IPS-20b (cell line): ENCODE measurements at regions not wholly inside any gene's neighbourhood (a gene's known extent, or its start where the extent isn't known, plus 50 kb on each side); places are given as distances from the start of the nearest gene placed in this dataset.

ENCODE experiments used
- H3K27ac ChIP-seq: one replicate; pipeline ENCODE4 v1.5.1; 2013; ENCODE audit warnings: low read length
- H3K27me3 ChIP-seq: 2 replicates; pipeline ENCODE4 v1.6.1; 2013; ENCODE audit warnings: mild to moderate bottlenecking, low read length, inconsistent platforms; ENCODE audit not compliant: insufficient read depth
- H3K36me3 ChIP-seq: 2 replicates; pipeline ENCODE4 v1.6.1; 2013; ENCODE audit warnings: low read depth, mild to moderate bottlenecking, inconsistent platforms, low read length, moderate library complexity; ENCODE audit not compliant: insufficient read depth
- H3K4me1 ChIP-seq: 2 replicates; pipeline ENCODE4 v1.6.1; 2013; ENCODE audit warnings: mild to moderate bottlenecking, control low read depth, inconsistent platforms, low read length, moderate library complexity; ENCODE audit not compliant: insufficient read depth
- H3K4me3 ChIP-seq: 2 replicates; pipeline ENCODE4 v1.5.1; 2013; ENCODE audit warnings: mild to moderate bottlenecking, low read length, inconsistent platforms
- H3K9ac ChIP-seq: 2 replicates; pipeline ENCODE4 v1.6.1; 2013; ENCODE audit warnings: low read depth, mild to moderate bottlenecking, inconsistent platforms, low read length, moderate library complexity
- H3K9me3 ChIP-seq: 2 replicates; pipeline ENCODE4 v1.6.1; 2013; ENCODE audit warnings: mild to moderate bottlenecking, low read depth, low read length, inconsistent platforms; ENCODE audit not compliant: insufficient read depth

GRCh38 chr6:156582509-156582992 lies 194.6 kb upstream of the ARID1B start:
- peaks cover 14% of the 10 kb centered on the region for H3K9me3 ChIP-seq
- no peak overlapping the region for H3K27ac ChIP-seq
- H3K4me3 ChIP-seq = no peak overlapping the region
- H3K9ac ChIP-seq = no peak overlapping the region
- no peaks in the 10 kb centered on the region for H3K36me3 ChIP-seq
- H3K27me3 ChIP-seq = no peaks in the 10 kb centered on the region
- no peaks in the 10 kb centered on the region for H3K4me1 ChIP-seq

GRCh38 chr6:156579564-156579963 lies 197.6 kb upstream of the ARID1B start:
- Histone ChIP-seq H3K27ac (no peak overlapping the region), H3K9me3 (peaks cover 20% of the 10 kb centered on the region; the same call in 1 of the 2 replicates), H3K36me3 (no peaks in the 10 kb centered on the region), H3K4me1 (no peaks in the 10 kb centered on the region), H3K27me3 (no peaks in the 10 kb centered on the region), H3K9ac (no peak overlapping the region), H3K4me3 (no peak overlapping the region)

- H3K4me3 ChIP-seq = no peak overlapping the region
- no peak overlapping the region for H3K9ac ChIP-seq
- peaks cover 20% of the 10 kb centered on the region; the same call in 1 of the 2 replicates for H3K9me3 ChIP-seq
- no peak overlapping the region for H3K27ac ChIP-seq
- no peaks in the 10 kb centered on the region for H3K27me3 ChIP-seq
- H3K36me3 ChIP-seq = no peaks in the 10 kb centered on the region
- H3K4me1 ChIP-seq = no peaks in the 10 kb centered on the region
Observed at GRCh38 chr6:156577749-156578148, 199.4 kb upstream of the ARID1B start.

- H3K9ac ChIP-seq = no peak overlapping the region
- H3K27me3 ChIP-seq = no peaks in the 10 kb centered on the region
- no peaks in the 10 kb centered on the region for H3K4me1 ChIP-seq
- no peak overlapping the region for H3K27ac ChIP-seq
- no peaks in the 10 kb centered on the region for H3K36me3 ChIP-seq
- H3K9me3 ChIP-seq = peaks cover 20% of the 10 kb centered on the region; the same call in 1 of the 2 replicates
- H3K4me3 ChIP-seq = no peak overlapping the region
Observed at GRCh38 chr6:156575361-156575760, 201.8 kb upstream of the ARID1B start.

- no peaks in the 10 kb centered on the region for H3K4me1 ChIP-seq
- H3K9me3 ChIP-seq = peaks cover 9% of the 10 kb centered on the region; the same call in 1 of the 2 replicates
- no peak overlapping the region for H3K27ac ChIP-seq
- H3K4me3 ChIP-seq = no peak overlapping the region
- H3K36me3 ChIP-seq = no peaks in the 10 kb centered on the region
- H3K27me3 ChIP-seq = no peaks in the 10 kb centered on the region
- no peak overlapping the region for H3K9ac ChIP-seq
Observed at GRCh38 chr6:156564807-156565149, 212.4 kb upstream of the ARID1B start.

- peaks cover 9% of the 10 kb centered on the region; the same call in 1 of the 2 replicates for H3K9me3 ChIP-seq
- H3K27me3 ChIP-seq = no peaks in the 10 kb centered on the region
- no peak overlapping the region for H3K4me3 ChIP-seq
- H3K27ac ChIP-seq = no peak overlapping the region
- H3K9ac ChIP-seq = no peak overlapping the region
- no peaks in the 10 kb centered on the region for H3K36me3 ChIP-seq
- no peaks in the 10 kb centered on the region for H3K4me1 ChIP-seq
Observed at GRCh38 chr6:156564127-156564806, 212.9 kb upstream of the ARID1B start.

GRCh38 chr6:156563714-156564113 lies 213.5 kb upstream of the ARID1B start:
- Histone ChIP-seq H3K9ac (no peak overlapping the region), H3K9me3 (peaks cover 9% of the 10 kb centered on the region; the same call in 1 of the 2 replicates), H3K27me3 (no peaks in the 10 kb centered on the region), H3K4me3 (no peak overlapping the region), H3K4me1 (no peaks in the 10 kb centered on the region), H3K27ac (no peak overlapping the region), H3K36me3 (no peaks in the 10 kb centered on the region)

GRCh38 chr6:156562636-156563035 lies 214.5 kb upstream of the ARID1B start:
- peaks cover 9% of the 10 kb centered on the region; the same call in 1 of the 2 replicates for H3K9me3 ChIP-seq
- H3K9ac ChIP-seq = no peak overlapping the region
- H3K4me3 ChIP-seq = no peak overlapping the region
- no peaks in the 10 kb centered on the region for H3K27me3 ChIP-seq
- no peak overlapping the region for H3K27ac ChIP-seq
- H3K36me3 ChIP-seq = no peaks in the 10 kb centered on the region
- no peaks in the 10 kb centered on the region for H3K4me1 ChIP-seq

- Histone ChIP-seq H3K4me1 (no peaks in the 10 kb centered on the region), H3K9me3 (peaks cover 9% of the 10 kb centered on the region; the same call in 1 of the 2 replicates), H3K27ac (no peak overlapping the region), H3K4me3 (no peak overlapping the region), H3K27me3 (no peaks in the 10 kb centered on the region), H3K36me3 (no peaks in the 10 kb centered on the region), H3K9ac (no peak overlapping the region)
Observed at GRCh38 chr6:156562019-156562418, 215.2 kb upstream of the ARID1B start.

- H3K4me1 ChIP-seq = no peaks in the 10 kb centered on the region
- H3K9ac ChIP-seq = no peak overlapping the region
- peaks cover 9% of the 10 kb centered on the region; the same call in 1 of the 2 replicates for H3K9me3 ChIP-seq
- H3K36me3 ChIP-seq = no peaks in the 10 kb centered on the region
- no peaks in the 10 kb centered on the region for H3K27me3 ChIP-seq
- H3K27ac ChIP-seq = no peak overlapping the region
- no peak overlapping the region for H3K4me3 ChIP-seq
Observed at GRCh38 chr6:156560476-156560875, 216.7 kb upstream of the ARID1B start.

GRCh38 chr6:156559162-156559690 lies 218.0 kb upstream of the ARID1B start:
- Histone ChIP-seq H3K9me3 (peaks cover 9% of the 10 kb centered on the region; the same call in 1 of the 2 replicates), H3K36me3 (no peaks in the 10 kb centered on the region), H3K27ac (no peak overlapping the region), H3K4me1 (no peaks in the 10 kb centered on the region), H3K27me3 (no peaks in the 10 kb centered on the region), H3K9ac (no peak overlapping the region), H3K4me3 (no peak overlapping the region)

- Histone ChIP-seq H3K9ac (no peak overlapping the region), H3K4me1 (no peaks in the 10 kb centered on the region), H3K9me3 (peaks cover 9% of the 10 kb centered on the region; the same call in 1 of the 2 replicates), H3K36me3 (no peaks in the 10 kb centered on the region), H3K27ac (no peak overlapping the region), H3K27me3 (no peaks in the 10 kb centered on the region), H3K4me3 (no peak overlapping the region)
Observed at GRCh38 chr6:156557911-156558259, 219.3 kb upstream of the ARID1B start.
